PC-3 (cell line): ENCODE measurements at regions not wholly inside any gene's neighbourhood (a gene's known extent, or its start where the extent isn't known, plus 50 kb on each side); places are given as distances from the start of the nearest gene placed in this dataset.
"Not testable (repeated sequence)": the region's sequence is repeated elsewhere in the genome, so short reads cannot be mapped to it uniquely, and the experiment has no call there.

Source experiments
- ATAC-seq: fragments of 200-7000 bp; cut with Tn5 transposase; 2 replicates; pipeline ENCODE4 v1.9.1; 2020; ENCODE audit warnings: mild to moderate bottlenecking, moderate library complexity
- BruUV-seq: library from RNA; stranded (reverse); fragments of 400-500 nt; replicated peaks from 2 replicates; lab custom pipeline; 2021; lab: Mats Ljungman, UMichigan
- CTCF ChIA-PET: fragments of 300-600 bp; sonication (Branson Sonifier 250); formaldehyde crosslinking; loops from one replicate; lab custom pipeline; 2022; ENCODE audit warnings: antibody characterized with exemption; lab: Charles Lee
- POLR2A ChIA-PET: fragments of 300-600 bp; sonication (Branson Sonifier 250); formaldehyde crosslinking; loops from one replicate; lab custom pipeline; 2022; ENCODE audit warnings: antibody characterized with exemption; ENCODE audit not compliant: unreplicated experiment; lab: Charles Lee
- DNase-seq: peaks from one replicate; pipeline ENCODE4 v3.0.0-alpha.2; 2015
- H2AFZ ChIP-seq: fragments of 300-600 bp; sonication (generic); 2 replicates; pipeline ENCODE4 v1.6.0; 2016; ENCODE audit warnings: antibody characterized with exemption, low read length
- H3F3A ChIP-seq: fragments of 300-600 bp; sonication (generic); one replicate; pipeline ENCODE4 v1.6.0; 2017; ENCODE audit warnings: antibody characterized with exemption, low read length, control low read depth, mild to moderate bottlenecking; ENCODE audit not compliant: unreplicated experiment
- H3K27ac ChIP-seq: fragments of 300-600 bp; sonication (generic); 2 replicates; pipeline ENCODE4 v1.5.1; 2016; ENCODE audit warnings: mild to moderate bottlenecking, low read length
- H3K27me3 ChIP-seq: fragments of 300-600 bp; sonication (generic); 2 replicates; pipeline ENCODE4 v1.6.1; 2016; ENCODE audit warnings: low read length, mixed read lengths
- H3K36me3 ChIP-seq: fragments of 300-600 bp; sonication (generic); 2 replicates; pipeline ENCODE4 v1.6.1; 2016; ENCODE audit warnings: low read depth, mixed run types, low read length, mixed read lengths
- H3K4me1 ChIP-seq: fragments of 300-600 bp; sonication (generic); 2 replicates; pipeline ENCODE4 v1.5.1; 2016; ENCODE audit warnings: low read length; ENCODE audit not compliant: insufficient read depth
- H3K4me2 ChIP-seq: fragments of 300-600 bp; sonication (generic); 2 replicates; pipeline ENCODE4 v1.6.0; 2016; ENCODE audit warnings: low read length
- H3K4me3 ChIP-seq: fragments of 300-600 bp; sonication (generic); 2 replicates; pipeline ENCODE4 v1.5.1; 2016; ENCODE audit warnings: mild to moderate bottlenecking, low read length, mixed read lengths
- H3K79me2 ChIP-seq: fragments of 300-600 bp; sonication (generic); 2 replicates; pipeline ENCODE4 v1.6.1; 2017; ENCODE audit warnings: low read length, mixed read lengths
- H3K9ac ChIP-seq: fragments of 300-600 bp; sonication (generic); 2 replicates; pipeline ENCODE4 v1.6.0; 2016; ENCODE audit warnings: mild to moderate bottlenecking, low read length
- H3K9me2 ChIP-seq: fragments of 300-600 bp; sonication (generic); replicated peaks from 2 replicates; pipeline ENCODE4 v1.6.1; 2016; ENCODE audit warnings: mixed run types, low read length, mixed read lengths
- H3K9me3 ChIP-seq: fragments of 300-600 bp; sonication (generic); 2 replicates; pipeline ENCODE4 v1.6.1; 2016; ENCODE audit warnings: low read length, mixed read lengths
- H4K20me1 ChIP-seq: fragments of 300-600 bp; sonication (generic); 2 replicates; pipeline ENCODE4 v1.6.1; 2016; ENCODE audit warnings: low read length, mixed read lengths
- intact Hi-C: fragments of 100-400 bp; cut with micrococcal nuclease; formaldehyde crosslinking; loops from 2 replicates; pipeline ENCODE4 v1.9.0; 2023

DNA sequence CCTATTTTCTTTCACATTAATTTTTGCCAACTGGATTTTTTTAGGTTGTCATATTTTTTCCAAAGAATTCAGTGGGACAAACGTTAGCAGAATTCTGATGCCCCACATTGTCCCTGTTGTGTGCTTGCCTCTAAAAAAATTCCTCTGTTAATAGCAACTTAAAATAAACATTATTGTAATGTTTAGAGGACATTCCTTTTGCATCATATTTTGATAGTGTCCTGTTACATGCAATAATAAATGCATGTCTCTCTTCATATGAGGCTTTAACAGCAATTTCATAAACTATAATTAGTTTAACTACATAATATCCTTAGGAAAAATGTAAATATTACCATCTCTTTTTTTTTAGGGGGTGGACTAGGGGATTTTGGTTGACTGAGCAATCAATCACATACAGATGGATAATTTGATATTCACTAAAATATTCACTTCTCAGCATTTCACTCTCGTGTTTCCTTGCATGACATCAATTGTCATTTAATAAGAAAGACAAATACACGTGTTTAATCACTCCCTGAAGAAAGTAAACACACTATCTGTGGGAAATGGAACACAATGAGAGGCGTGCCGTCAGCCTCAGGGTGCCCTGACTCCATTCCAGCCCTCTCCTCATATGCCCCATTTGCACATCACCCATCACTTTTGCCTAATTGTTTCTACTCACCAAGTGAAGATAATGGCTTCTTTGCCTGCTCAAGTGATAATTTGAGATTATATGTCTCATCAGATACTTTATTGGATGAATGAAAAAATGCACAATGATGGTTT lies 110.3 kb upstream of the SPATA31A3 start:
- not testable (repeated sequence) for BruUV-seq

GRCh38 chr9:67091104-67091503 lies 98.8 kb upstream of the SPATA31A3 start:
- BruUV-seq, CTCF ChIA-PET, intact Hi-C loops: not testable (repeated sequence)

More for the DNA sequence above, 110.3 kb upstream of the SPATA31A3 start:
- POLR2A ChIA-PET, H3K4me2 ChIP-seq, H4K20me1 ChIP-seq, H3K27me3 ChIP-seq, DNase-seq, H3K4me1 ChIP-seq, H3K9ac ChIP-seq, H2AFZ ChIP-seq, H3K27ac ChIP-seq, H3K36me3 ChIP-seq, H3F3A ChIP-seq, intact Hi-C loops, H3K9me2 ChIP-seq, H3K9me3 ChIP-seq, H3K4me3 ChIP-seq, H3K79me2 ChIP-seq, CTCF ChIA-PET: not testable (repeated sequence)
- ATAC-seq = peak; percentile 90

GRCh38 chr9:67086862-67087261 lies 94.5 kb upstream of the SPATA31A3 start:
- H3K27me3 ChIP-seq, CTCF ChIA-PET: not testable (repeated sequence)

More at GRCh38 chr9:67091104-67091503, 98.8 kb upstream of the SPATA31A3 start:
- ATAC-seq, H3K36me3 ChIP-seq, H3K9ac ChIP-seq, H3F3A ChIP-seq, H3K79me2 ChIP-seq, H4K20me1 ChIP-seq, H3K4me3 ChIP-seq, H3K9me3 ChIP-seq, H3K27me3 ChIP-seq, POLR2A ChIA-PET, H3K4me2 ChIP-seq, DNase-seq, H3K9me2 ChIP-seq, H3K27ac ChIP-seq, H2AFZ ChIP-seq, H3K4me1 ChIP-seq: not testable (repeated sequence)

DNA sequence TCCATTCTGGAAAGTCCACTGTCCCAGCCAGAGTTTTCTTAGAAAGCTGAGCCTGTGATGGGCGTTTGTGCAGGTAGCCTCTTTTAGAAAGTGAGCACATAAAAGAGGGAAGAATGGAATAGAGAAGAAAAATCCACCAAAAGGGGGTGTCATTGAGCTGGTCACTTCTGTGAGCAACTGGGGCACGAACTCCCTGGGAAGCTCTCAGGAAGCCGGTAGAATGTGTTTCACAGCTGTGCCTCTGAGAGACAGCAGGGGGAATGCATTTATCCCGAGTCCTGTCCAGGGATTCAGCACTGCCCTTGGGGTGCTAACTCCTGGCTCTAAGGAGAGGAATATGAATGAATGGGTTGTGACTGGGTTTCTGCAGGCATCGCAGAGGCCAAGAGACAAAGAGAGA lies 73.8 kb upstream of the SPATA31A3 start:
- H3K4me2 ChIP-seq, H3K36me3 ChIP-seq, BruUV-seq, H3K4me1 ChIP-seq, H3F3A ChIP-seq, H4K20me1 ChIP-seq, H3K9me2 ChIP-seq, ATAC-seq, H2AFZ ChIP-seq, POLR2A ChIA-PET, H3K27me3 ChIP-seq, H3K27ac ChIP-seq, intact Hi-C loops, H3K9ac ChIP-seq, CTCF ChIA-PET, H3K9me3 ChIP-seq, H3K79me2 ChIP-seq, H3K4me3 ChIP-seq: not testable (repeated sequence)
- DNase-seq = peak; percentile 21

More at GRCh38 chr9:67086862-67087261, 94.5 kb upstream of the SPATA31A3 start:
- H3F3A ChIP-seq, H2AFZ ChIP-seq, H3K4me1 ChIP-seq, intact Hi-C loops, ATAC-seq, H4K20me1 ChIP-seq, H3K4me3 ChIP-seq, H3K9me2 ChIP-seq, H3K27ac ChIP-seq, H3K9ac ChIP-seq, H3K9me3 ChIP-seq, POLR2A ChIA-PET, H3K4me2 ChIP-seq, DNase-seq, H3K36me3 ChIP-seq, H3K79me2 ChIP-seq, BruUV-seq: not testable (repeated sequence)

DNA sequence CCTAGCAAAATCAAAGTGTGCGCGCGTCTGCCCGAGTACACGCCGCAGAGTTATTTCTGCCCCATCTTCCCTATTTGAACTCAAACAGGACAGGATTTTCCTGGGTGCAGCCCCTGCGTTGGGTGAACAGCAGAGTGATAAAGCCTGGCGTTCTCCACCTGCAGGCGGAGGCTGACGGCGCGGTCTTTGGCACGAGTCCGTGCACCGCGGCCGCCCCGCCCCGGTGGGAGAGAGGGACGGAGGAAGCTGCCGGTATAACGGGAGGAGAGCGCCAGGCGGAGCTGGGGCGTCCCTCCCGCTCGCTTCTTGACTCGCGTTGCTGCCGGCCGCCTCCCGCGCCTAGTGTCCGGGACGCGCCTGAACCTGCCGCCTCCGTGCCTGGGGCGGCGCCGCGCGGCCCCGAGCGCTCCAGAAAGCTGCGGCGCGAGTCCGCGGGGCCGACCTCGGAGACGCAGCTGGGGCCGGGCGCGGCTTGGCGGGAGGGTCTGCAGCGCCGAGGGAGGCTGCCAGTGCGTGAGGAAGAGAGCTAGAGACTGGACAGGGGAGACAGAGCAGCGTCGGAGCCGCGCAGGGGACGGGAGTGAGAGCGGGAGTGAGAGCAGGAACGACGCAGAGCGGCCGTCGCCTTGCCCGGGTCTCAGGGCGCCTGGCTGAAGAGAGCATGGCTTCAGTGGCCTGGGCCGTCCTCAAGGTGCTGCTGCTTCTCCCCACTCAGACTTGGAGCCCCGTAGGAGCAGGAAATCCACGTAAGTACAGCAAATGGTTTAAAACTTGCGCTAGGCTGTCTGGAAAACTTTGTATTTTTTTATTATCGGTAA lies 66.8 kb upstream of the SPATA31A3 start:
- H3K4me3 ChIP-seq = peak overlapping the region; percentile 60
- BruUV-seq, H3K36me3 ChIP-seq, H3K27me3 ChIP-seq, H3K9me2 ChIP-seq, POLR2A ChIA-PET, intact Hi-C loops, H3K9ac ChIP-seq, CTCF ChIA-PET, H4K20me1 ChIP-seq, H3K9me3 ChIP-seq, H3F3A ChIP-seq, H3K27ac ChIP-seq, H3K4me1 ChIP-seq, H3K79me2 ChIP-seq, H2AFZ ChIP-seq: not testable (repeated sequence)
- peak overlapping the region; percentile 49; the same call in 1 of the 2 replicates for H3K4me2 ChIP-seq
- ATAC-seq = peak; percentile 91
- DNase-seq = peak; percentile 72
